ENCODE measurements at regions not wholly inside any gene's neighbourhood (a gene's known extent, or its start where the extent isn't known, plus 50 kb on each side); places are given as distances from the start of the nearest gene placed in this dataset.

DNA sequence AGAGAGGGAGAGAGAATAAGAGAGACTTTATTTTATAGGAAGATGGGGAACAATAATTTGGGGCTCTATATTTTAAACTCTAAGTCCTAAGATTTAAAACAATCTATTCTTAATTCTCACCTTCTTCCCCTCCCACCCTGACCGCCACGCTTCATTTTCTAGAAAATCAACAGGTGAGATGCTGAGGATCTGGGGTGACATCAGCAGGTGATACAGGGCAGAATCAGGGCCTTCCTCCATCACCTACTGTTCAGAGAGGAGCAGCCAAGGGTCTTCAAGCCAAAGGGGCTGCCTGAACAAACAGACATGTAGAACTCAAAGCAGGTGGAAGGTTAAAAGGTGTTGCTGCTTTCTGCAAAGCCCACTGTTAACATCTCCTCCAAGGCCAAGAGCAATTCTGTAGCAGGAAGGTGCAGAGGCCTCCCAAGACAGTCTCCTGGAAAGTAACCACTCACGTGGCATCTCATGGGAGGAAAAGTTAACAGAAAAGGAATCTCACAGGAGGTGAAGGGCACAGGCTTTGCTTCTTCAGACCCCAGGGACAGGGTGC, 183.6 kb upstream of the TLE3 start:
- no peak overlapping the region for H3K4me3 ChIP-seq
- peaks cover 4 to 7% (median 7%) of the 10 kb centered on the region in 4 donors for H3K4me1 ChIP-seq
- 85% methylated on average over 3 of the region's 3 CpGs for WGBS
- no peak overlapping the region for H3K27ac ChIP-seq (replicated peaks in 1 of 4)
- no peaks in the 10 kb centered on the region for H3K27me3 ChIP-seq
- intact Hi-C loops (cut with DNase I) = no loop called here
- TF ChIP-seq EP300 (IDR thresholded peaks at IDR 0.05) (no peak), POLR2A (IDR thresholded peaks at IDR 0.05; ENCODE audit: low read depth) (no peak), POLR2AphosphoS5 (IDR thresholded peaks at IDR 0.05) (no peak)
- TF ChIP-seq, protein P1, sequence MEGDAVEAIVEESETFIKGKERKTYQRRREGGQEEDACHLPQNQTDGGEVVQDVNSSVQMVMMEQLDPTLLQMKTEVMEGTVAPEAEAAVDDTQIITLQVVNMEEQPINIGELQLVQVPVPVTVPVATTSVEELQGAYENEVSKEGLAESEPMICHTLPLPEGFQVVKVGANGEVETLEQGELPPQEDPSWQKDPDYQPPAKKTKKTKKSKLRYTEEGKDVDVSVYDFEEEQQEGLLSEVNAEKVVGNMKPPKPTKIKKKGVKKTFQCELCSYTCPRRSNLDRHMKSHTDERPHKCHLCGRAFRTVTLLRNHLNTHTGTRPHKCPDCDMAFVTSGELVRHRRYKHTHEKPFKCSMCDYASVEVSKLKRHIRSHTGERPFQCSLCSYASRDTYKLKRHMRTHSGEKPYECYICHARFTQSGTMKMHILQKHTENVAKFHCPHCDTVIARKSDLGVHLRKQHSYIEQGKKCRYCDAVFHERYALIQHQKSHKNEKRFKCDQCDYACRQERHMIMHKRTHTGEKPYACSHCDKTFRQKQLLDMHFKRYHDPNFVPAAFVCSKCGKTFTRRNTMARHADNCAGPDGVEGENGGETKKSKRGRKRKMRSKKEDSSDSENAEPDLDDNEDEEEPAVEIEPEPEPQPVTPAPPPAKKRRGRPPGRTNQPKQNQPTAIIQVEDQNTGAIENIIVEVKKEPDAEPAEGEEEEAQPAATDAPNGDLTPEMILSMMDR (IDR thresholded peaks at IDR 0.05) = no peak
- no peak for DNase-seq (ENCODE audit: extremely low spot score)
- no peaks in the 10 kb centered on the region for H3K36me3 ChIP-seq
- H3K9me3 ChIP-seq = no peaks in the 10 kb centered on the region

DNA sequence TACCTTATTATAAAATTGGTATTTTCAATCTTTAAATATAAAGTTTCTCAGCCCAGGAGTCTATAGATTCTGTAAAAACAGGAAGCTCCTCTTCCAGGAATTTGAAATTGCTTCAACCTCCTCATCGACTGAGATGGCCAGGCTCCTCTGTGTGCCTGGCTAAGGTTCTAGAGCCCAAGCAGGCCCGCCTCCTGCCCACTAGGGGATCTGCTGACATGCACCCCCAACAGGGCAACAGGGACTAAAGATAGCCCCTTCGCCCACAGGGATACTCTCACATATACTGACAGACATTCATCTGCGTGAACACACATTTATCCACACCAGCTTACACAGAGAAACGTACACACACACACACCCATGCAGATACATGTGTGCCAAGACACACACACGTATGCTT, 183.1 kb upstream of the TLE3 start:
- H3K36me3 ChIP-seq = no peaks in the 10 kb centered on the region
- no peaks in the 10 kb centered on the region for H3K27me3 ChIP-seq
- TF ChIP-seq, protein P1 (IDR thresholded peaks at IDR 0.05) = no peak
- no peak overlapping the region for H3K4me3 ChIP-seq
- no peaks in the 10 kb centered on the region for H3K9me3 ChIP-seq
- no peak for DNase-seq (ENCODE audit: extremely low spot score)
- H3K27ac ChIP-seq (replicated peaks in 1 of 4) = no peak overlapping the region
- H3K4me1 ChIP-seq = peaks cover 0 to 2% (median 1%) of the 10 kb centered on the region in 4 donors
- intact Hi-C loops (cut with DNase I) = no loop called here
- WGBS = 78% methylated on average over 6 of the region's 6 CpGs

DNA sequence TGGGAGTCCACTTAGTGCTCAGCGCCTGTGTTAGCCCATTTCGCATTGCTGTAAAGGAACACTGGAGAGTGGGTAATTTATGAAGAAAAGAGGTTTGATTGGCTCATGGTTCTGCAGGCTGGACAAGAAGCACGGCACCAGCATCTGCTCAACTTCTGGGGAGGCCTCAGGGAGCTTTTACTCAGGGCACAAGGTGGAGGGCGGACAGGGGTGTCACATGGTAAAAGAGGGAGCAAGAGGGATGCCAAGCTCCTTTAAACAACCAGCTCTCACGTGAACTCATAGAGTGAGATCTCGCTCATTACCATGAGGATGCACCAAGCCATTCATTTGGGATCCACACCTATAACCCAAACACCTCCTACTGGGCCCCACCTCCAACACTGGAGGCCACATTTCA, 181.4 kb upstream of the TLE3 start:
- no peaks in the 10 kb centered on the region for H3K9me3 ChIP-seq
- no peak overlapping the region for H3K27ac ChIP-seq (replicated peaks in 1 of 4)
- no peak overlapping the region for H3K4me3 ChIP-seq
- intact Hi-C loops (cut with DNase I) = no loop called here
- TF ChIP-seq EP300 (IDR thresholded peaks at IDR 0.05) = no peak
- TF ChIP-seq, protein P1 (IDR thresholded peaks at IDR 0.05) = no peak
- TF ChIP-seq POLR2A (IDR thresholded peaks at IDR 0.05; ENCODE audit: low read depth) = no peak
- TF ChIP-seq POLR2AphosphoS5 (IDR thresholded peaks at IDR 0.05) = no peak
- H3K27me3 ChIP-seq = no peaks in the 10 kb centered on the region
- DNase-seq (ENCODE audit: extremely low spot score) = no peak
- H3K36me3 ChIP-seq = no peaks in the 10 kb centered on the region
- H3K4me1 ChIP-seq = no peaks in the 10 kb centered on the region
- WGBS = 94% methylated on average over 5 of the region's 6 CpGs

DNA sequence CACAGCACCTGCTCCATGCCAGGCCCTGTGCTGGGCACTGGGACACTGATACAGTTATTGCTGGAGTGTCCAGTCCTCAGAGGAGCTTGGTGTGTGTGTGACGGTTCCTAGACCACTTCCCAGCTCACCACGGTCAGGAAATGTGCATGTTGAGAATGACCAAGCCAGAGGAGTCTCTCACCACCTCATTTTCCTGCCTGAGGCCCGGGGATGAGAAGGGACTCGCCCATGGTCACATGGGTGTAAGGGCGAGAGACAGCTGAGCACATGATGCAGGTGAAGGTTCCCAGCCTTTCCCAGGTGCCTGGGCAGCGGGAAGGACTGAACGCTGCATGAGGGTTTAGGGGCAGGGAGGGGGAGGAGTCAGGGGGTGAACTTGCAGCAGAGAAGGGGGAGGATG, 180.9 kb upstream of the TLE3 start:
- Histone ChIP-seq H3K27me3 (no peaks in the 10 kb centered on the region), H3K9me3 (no peaks in the 10 kb centered on the region), H3K4me1 (no peaks in the 10 kb centered on the region), H3K36me3 (no peaks in the 10 kb centered on the region), H3K4me3 (no peak overlapping the region), H3K27ac (replicated peaks in 1 of 4) (no peak overlapping the region)
- TF ChIP-seq, protein P1 (IDR thresholded peaks at IDR 0.05) = no peak
- TF ChIP-seq POLR2A (IDR thresholded peaks at IDR 0.05; ENCODE audit: low read depth) = no peak
- no peak for TF ChIP-seq EP300 (IDR thresholded peaks at IDR 0.05)
- no peak for DNase-seq (ENCODE audit: extremely low spot score)
- WGBS = 92% methylated on average over 7 of the region's 7 CpGs
- intact Hi-C loops (cut with DNase I) = no loop called here

DNA sequence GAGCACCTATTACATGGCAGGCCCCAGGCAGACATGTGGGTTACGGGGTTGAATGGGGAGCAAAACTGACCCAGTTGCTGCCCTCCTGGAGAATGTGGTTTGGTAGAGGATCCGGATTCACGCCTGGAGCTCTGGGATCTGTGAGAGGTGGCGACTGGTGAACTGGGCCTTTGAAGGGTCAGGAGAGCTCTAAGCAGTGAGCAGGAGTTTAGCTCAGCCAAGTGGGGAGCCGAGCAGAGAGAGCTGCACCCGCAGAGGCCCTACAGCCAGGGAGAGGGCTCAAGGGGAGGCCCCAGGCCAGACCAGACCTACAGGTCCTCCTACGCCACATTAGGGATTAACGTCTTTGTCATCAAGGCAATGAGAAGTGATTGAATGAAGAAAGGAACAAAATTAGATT, 179.8 kb upstream of the TLE3 start:
- H3K4me1 ChIP-seq = peaks cover 0 to under 1% (median 0%) of the 10 kb centered on the region in 4 donors
- H3K9me3 ChIP-seq = no peaks in the 10 kb centered on the region
- H3K4me3 ChIP-seq = no peak overlapping the region
- whole genome bisulfite sequencing = 98% methylated on average over 8 of the region's 8 CpGs
- intact Hi-C loops (cut with DNase I) = no loop called here
- no peak overlapping the region for H3K27ac ChIP-seq (replicated peaks in 1 of 4)
- no peaks in the 10 kb centered on the region for H3K36me3 ChIP-seq
- TF ChIP-seq EP300 (IDR thresholded peaks at IDR 0.05) = no peak
- TF ChIP-seq, protein P1 (IDR thresholded peaks at IDR 0.05) = no peak
- no peak for DNase-seq (ENCODE audit: extremely low spot score)
- H3K27me3 ChIP-seq = no peaks in the 10 kb centered on the region
